Stimulated activated CD4-positive, alpha-beta T cell treated with anti-CD3 and anti-CD28 coated beads, Interleukin-1b, Interleukin-23, amount 100 ng/mL, for 48 hours (primary cell): ENCODE measurements at regions not wholly inside any gene's neighbourhood (a gene's known extent, or its start where the extent isn't known, plus 50 kb on each side); places are given as distances from the start of the nearest gene placed in this dataset.
"Not testable (repeated sequence)": the region's sequence is repeated elsewhere in the genome, so short reads cannot be mapped to it uniquely, and the experiment has no call there.

Source experiments
- DNase-seq: peaks from one replicate; pipeline ENCODE4 v3.0.0-alpha.2; 2020

- no peak for DNase-seq
Observed at GRCh38 chrX:786441-786881, 155.9 kb downstream of the SHOX start.

- DNase-seq: no peak
Observed at GRCh38 chrX:784829-785228, 154.2 kb downstream of the SHOX start.

DNA sequence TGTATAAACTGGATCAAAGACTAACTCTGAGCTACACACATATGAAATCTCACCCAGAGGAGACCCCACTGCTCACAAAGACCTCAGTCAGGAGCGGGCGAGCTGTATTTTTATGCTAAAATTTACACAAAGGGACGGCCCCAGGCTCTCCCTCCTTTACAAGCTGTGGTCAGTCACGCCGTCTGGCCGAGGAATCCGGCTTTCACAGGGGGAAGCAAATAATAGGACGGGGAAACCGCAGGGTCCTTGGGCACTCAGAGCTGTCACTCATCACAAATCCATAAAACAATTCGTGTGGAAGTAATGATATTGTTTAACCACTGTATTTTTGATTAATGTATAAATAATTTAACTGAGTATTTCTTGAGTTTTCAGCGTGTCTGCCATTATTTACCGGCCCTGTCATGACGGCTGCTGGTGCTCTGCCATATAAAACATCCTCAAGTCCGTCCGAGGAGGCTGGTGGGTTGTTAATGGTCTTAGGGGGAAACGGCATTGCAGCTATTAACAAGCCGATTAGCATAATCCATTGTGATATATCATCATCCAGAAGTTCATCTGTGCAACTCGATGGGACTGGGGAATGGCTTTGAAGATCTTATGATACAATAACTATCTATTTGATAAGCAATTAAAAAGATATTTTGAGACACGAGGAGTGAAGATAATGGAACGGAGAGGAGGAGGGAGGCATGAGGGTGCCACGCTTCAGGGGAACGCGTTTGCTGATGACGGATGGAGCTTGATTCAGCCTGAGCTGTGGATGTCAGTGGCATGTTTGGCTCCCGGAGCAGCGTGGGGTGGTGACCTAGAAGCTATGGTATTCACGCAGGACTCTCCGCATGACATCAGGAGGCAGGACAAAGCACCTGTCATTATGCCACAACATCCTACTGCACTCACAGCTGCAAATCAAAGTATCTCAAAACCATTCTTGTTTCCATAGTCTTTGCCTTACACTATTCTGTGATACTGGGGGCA is 150.9 kb downstream of the SHOX start:
- DNase-seq: no peak

DNA sequence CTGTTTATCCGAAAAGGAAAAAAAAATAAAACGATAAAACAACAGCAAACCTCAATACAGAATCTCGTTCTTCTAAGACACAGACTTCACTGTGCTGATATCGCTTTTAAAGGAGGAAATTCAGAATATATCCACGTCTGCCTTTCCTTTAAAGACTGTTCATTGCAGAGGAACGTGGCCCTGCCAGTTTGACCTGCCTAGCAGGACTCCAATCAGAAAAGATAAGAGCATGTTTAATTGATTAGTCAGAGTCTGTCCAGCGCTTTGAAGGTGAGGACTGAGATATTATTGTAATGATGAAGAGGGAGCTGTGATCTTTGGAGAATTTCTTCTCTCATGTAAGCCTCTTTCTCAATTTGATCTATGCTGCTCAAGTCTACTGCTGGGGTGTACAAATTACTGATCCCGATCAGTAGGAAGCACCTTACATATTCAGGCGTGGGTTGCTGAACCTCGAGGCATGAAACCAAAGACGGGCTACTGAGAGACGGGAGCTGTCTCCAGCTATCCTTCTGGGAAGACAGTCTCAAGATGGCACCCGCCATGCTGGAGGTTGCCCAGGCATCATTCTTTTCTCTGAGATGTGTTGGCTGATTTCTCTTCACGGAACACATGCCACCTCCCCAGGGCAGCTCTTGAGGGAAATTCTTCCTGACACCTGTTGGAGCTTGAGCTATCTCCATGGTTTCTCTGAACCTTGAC is 146.1 kb downstream of the SHOX start:
- DNase-seq: no peak

GRCh38 chrX:776061-776460 is 145.5 kb downstream of the SHOX start:
- DNase-seq: no peak

- DNase-seq: no peak
Observed at GRCh38 chrX:774536-774935, 143.9 kb downstream of the SHOX start.

GRCh38 chrX:773292-774025 is 142.9 kb downstream of the SHOX start:
- DNase-seq: no peak

DNA sequence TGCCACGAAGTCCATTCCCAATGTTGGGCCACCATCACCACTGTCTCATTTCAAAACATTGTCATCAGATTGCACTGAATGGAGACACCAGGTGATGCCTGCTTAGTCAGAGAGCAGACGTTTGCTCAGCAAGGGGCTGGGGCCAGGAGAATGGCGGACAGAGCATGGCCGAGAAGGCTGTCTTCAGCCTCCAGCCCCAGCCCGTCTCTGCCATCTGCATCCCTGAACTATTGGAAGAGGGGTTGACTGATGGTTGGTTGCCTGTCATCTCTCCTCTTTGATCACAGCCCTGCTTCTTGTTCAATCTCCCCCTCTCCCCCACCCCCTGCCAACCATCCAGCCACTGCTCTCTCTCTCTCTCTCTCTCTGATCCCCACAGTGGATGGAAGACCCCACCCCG is 140.9 kb downstream of the SHOX start:
- DNase-seq: no peak

- no peak for DNase-seq
Observed at GRCh38 chrX:769796-770195, 139.2 kb downstream of the SHOX start.

DNA sequence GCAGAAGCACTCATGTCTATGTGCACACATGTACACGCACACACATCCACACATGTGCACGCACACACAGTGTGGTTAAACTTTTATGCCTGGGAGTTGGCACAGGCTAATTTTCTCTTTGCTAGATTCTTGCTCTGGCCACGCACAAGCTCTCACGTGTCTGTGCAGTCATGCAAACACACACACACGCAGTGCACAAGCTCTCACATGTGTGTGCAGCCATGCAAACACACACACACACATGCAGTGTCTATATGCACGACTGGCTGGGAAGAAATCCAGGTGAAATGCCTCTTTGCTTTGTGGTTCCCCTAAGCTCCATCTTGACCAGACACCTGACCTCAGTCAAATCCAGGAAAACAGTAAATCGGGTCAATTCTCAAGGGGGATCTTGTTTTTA is 138.0 kb downstream of the SHOX start:
- no peak for DNase-seq

DNA sequence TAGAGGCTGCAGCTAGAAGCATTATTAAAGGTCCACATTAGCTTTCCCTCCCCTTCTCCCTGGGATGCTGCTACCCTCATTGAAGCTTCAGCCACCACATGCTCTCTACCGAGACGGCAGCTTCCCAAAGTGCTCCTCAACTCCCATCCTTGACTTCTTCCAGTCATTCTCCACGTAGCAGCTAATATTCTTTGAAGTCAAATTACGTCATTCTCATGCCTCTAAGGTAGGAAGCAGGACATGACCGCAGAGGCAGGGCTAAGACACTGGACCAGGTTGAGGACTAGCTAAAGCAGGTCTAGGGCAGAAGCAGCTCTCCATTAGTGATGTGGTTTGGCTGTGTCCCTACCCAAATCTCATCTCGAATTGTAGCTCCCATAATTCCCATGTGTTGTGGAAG is 128.3 kb downstream of the SHOX start:
- no peak for DNase-seq

DNA sequence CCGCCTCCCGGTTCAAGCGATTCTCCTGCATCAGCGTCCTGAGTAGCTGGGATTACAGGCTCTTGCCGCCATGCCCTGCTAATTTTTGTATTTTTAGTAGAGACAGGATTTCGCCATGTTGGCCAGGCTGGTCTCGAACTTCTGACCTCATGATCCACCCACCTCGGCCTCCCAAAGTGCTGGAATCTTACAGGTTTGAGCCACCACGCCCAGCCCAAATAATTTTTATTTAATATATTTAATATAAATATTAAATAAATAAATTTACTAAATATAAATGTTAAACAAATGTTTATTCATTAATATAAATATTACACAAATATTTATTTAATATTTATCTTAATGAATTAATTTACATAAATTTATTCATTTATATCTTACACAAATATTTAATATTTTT is 120.2 kb downstream of the SHOX start:
- DNase-seq: no peak

- DNase-seq: no peak
Observed at GRCh38 chrX:750263-750662, 119.7 kb downstream of the SHOX start.

GRCh38 chrX:747176-747575 is 116.6 kb downstream of the SHOX start:
- no peak for DNase-seq

GRCh38 chrX:739611-740010 is 109.0 kb downstream of the SHOX start:
- no peak for DNase-seq

- not testable (repeated sequence) for DNase-seq
Observed at GRCh38 chrX:737021-737420, 106.4 kb downstream of the SHOX start.

- no peak for DNase-seq
Observed at GRCh38 chrX:734362-734761, 103.8 kb downstream of the SHOX start.

DNA sequence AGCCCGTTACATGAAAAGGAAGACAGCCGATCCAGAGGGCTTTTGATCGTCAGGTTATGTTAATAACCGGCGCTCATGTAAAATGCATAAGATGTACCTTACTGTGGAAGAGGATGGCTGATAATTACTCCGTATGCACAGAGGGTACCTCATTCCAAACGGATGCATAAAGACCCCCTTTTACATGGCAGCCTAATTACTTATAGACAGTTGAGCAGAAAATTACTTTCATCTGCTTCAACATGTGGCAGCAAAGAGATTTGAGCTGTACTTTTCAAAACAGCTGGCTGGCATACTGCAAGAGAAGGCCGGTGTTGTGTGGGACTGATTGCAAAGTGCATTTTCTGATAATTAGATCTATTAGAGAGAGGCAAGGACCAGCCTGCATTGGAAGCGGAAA is 103.4 kb downstream of the SHOX start:
- DNase-seq: no peak

- DNase-seq: no peak
Observed at GRCh38 chrX:729583-730409, 99.2 kb downstream of the SHOX start.

DNA sequence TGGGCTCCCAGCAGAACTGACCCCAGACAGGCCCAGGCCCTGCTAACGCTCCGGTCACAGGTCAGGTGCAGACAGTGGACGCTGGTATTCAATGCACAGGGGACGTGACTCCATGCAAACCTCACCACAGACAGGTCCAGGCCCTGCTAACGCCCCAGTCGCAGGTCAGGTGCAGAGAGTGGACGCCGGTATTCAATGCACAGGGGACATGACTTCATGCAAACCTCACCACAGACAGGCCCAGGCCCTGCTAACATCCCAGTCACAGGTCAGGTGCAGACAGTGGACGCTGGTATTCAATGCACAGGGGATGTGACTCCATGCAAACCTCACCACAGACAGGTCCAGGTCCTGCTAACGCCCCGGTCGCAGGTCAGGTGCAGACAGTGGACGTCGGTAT is 98.5 kb downstream of the SHOX start:
- not testable (repeated sequence) for DNase-seq

DNA sequence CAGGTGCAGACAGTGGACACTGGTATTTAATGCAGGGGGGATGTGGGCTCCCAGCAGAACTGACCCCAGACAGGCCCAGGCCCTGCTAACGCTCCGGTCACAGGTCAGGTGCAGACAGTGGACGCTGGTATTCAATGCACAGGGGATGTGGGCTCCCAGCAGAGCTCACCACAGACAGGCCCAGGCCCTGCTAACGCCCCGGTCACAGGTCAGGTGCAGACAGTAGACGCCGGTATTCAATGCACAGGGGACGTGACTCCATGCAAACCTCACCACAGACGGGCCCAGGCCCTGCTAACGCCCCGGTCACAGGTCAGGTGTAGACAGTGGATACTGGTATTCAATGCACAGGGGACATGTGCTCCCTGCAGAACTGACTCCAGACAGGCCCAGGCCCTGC is 98.0 kb downstream of the SHOX start:
- DNase-seq: not testable (repeated sequence)
